Bronchial epithelial cell (primary cell): ENCODE measurements at regions not wholly inside any gene's neighbourhood (a gene's known extent, or its start where the extent isn't known, plus 50 kb on each side); places are given as distances from the start of the nearest gene placed in this dataset.

Experiments
- DNase-seq: peaks from one replicate; pipeline ENCODE4 v3.0.0-alpha.2; 2010; ENCODE audit warnings: low read depth
- FAIRE-seq: peaks from 2 replicates; lab custom pipeline; 2011; peaks lifted over from hg19 to GRCh38; lab: Jason Lieb, UNC
- H3K27me3 ChIP-seq: 2 replicates; pipeline ENCODE4 v1.5.1; 2011; ENCODE audit warnings: low read length; ENCODE audit not compliant: control insufficient read depth, insufficient read depth
- H3K36me3 ChIP-seq: 2 replicates; pipeline ENCODE4 v1.5.1; 2011; ENCODE audit warnings: low read length; ENCODE audit not compliant: control insufficient read depth, insufficient read depth
- H3K4me3 ChIP-seq: 2 replicates; pipeline ENCODE4 v1.5.1; 2011; ENCODE audit warnings: mild to moderate bottlenecking, low read depth, low read length, control low read depth
- TF ChIP-seq, protein P1 (sequence below): IDR thresholded peaks from 2 replicates; pipeline ENCODE4 v1.5.1; 2011; ENCODE audit warnings: mild to moderate bottlenecking, moderate library complexity, low read length, control low read depth, inconsistent platforms; ENCODE audit not compliant: insufficient read depth, severe bottlenecking

GRCh38 chr6:113570641-113571040, 286.5 kb upstream of the MARCKS start:
- TF ChIP-seq, protein P1, sequence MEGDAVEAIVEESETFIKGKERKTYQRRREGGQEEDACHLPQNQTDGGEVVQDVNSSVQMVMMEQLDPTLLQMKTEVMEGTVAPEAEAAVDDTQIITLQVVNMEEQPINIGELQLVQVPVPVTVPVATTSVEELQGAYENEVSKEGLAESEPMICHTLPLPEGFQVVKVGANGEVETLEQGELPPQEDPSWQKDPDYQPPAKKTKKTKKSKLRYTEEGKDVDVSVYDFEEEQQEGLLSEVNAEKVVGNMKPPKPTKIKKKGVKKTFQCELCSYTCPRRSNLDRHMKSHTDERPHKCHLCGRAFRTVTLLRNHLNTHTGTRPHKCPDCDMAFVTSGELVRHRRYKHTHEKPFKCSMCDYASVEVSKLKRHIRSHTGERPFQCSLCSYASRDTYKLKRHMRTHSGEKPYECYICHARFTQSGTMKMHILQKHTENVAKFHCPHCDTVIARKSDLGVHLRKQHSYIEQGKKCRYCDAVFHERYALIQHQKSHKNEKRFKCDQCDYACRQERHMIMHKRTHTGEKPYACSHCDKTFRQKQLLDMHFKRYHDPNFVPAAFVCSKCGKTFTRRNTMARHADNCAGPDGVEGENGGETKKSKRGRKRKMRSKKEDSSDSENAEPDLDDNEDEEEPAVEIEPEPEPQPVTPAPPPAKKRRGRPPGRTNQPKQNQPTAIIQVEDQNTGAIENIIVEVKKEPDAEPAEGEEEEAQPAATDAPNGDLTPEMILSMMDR = peak; percentile 14

DNA sequence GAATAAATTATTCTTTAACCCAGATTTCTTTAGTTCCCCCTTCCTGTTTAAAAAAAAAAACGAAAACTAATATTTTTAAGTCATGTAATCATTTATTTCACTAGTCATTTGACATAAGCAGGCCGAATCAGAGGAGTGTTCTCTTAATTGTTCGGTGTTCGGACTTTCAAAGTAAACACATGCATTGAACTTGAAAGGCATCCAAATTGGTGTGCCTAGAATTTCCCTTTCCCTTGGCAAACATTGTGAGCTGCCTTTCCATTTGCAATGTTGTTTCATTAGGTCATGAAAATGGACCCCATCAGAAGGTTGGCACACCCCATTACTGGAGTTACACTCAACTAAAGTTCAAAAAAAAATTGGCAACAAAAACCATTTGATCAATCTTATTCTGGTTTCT, 283.0 kb upstream of the MARCKS start:
- Histone ChIP-seq H3K36me3 (no peaks in the 10 kb centered on the region), H3K27me3 (no peaks in the 10 kb centered on the region), H3K4me3 (no peak overlapping the region)
- TF ChIP-seq, protein P1 = no peak
- no peak for FAIRE-seq
- no peak for DNase-seq

More at GRCh38 chr6:113570641-113571040, 286.5 kb upstream of the MARCKS start:
- Histone ChIP-seq H3K27me3 (no peaks in the 10 kb centered on the region), H3K4me3 (no peak overlapping the region), H3K36me3 (no peaks in the 10 kb centered on the region)
- FAIRE-seq (no peak), DNase-seq (no peak)

- DNase-seq = no peak
- H3K36me3 ChIP-seq = no peaks in the 10 kb centered on the region
- FAIRE-seq = no peak
- no peak overlapping the region for H3K4me3 ChIP-seq
- no peaks in the 10 kb centered on the region for H3K27me3 ChIP-seq
- TF ChIP-seq, protein P1 = no peak
Measured at GRCh38 chr6:113576310-113576709, 280.8 kb upstream of the MARCKS start.

GRCh38 chr6:113578691-113579090, 278.5 kb upstream of the MARCKS start:
- no peaks in the 10 kb centered on the region for H3K36me3 ChIP-seq
- DNase-seq (no peak), FAIRE-seq (no peak)
- no peaks in the 10 kb centered on the region for H3K27me3 ChIP-seq
- TF ChIP-seq, protein P1 = no peak
- H3K4me3 ChIP-seq = no peak overlapping the region

- Histone ChIP-seq H3K27me3 (no peaks in the 10 kb centered on the region), H3K36me3 (no peaks in the 10 kb centered on the region), H3K4me3 (no peak overlapping the region)
- FAIRE-seq = no peak
- TF ChIP-seq, protein P1 = no peak
- DNase-seq = no peak
Measured at GRCh38 chr6:113584767-113585166, 272.4 kb upstream of the MARCKS start.

DNA sequence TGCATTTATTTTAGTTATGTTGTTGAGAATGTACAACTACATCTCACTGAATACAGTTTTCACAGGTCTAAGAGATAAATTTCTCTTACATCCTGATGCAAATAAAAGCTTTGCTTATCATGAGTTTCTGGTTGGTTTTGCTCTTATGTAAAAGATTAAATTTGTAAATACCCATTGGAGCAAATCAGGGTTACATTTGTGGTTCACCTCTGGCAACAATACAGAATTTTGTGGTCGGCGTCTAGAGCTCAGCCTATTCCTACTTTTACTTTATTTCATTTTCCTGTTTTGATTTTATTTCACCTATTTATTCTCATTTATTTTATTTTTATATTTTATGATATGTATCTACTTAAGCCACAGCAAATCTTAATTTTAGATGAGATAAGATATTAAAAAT, 271.9 kb upstream of the MARCKS start:
- H3K4me3 ChIP-seq = no peak overlapping the region
- DNase-seq (no peak), FAIRE-seq (no peak)
- no peaks in the 10 kb centered on the region for H3K27me3 ChIP-seq
- TF ChIP-seq, protein P1 = no peak
- H3K36me3 ChIP-seq = no peaks in the 10 kb centered on the region
